DND-41 (cell line): ENCODE measurements at regions not wholly inside any gene's neighbourhood (a gene's known extent, or its start where the extent isn't known, plus 50 kb on each side); places are given as distances from the start of the nearest gene placed in this dataset.
"Not testable (repeated sequence)": the region's sequence is repeated elsewhere in the genome, so short reads cannot be mapped to it uniquely, and the experiment has no call there.

Experiments used
- EZH2 ChIP-seq: IDR thresholded peaks from 3 replicates; pipeline ENCODE4 v1.6.1; 2012; ENCODE audit warnings: borderline replicate concordance, low read depth, mild to moderate bottlenecking, moderate library complexity, low read length, inconsistent platforms; ENCODE audit not compliant: severe bottlenecking
- TF ChIP-seq, protein P1 (sequence below): IDR thresholded peaks from 2 replicates; pipeline ENCODE4 v1.5.1; 2012; ENCODE audit warnings: borderline replicate concordance, low read length, moderate library complexity, mild to moderate bottlenecking; ENCODE audit not compliant: poor library complexity, severe bottlenecking; ENCODE audit errors: extremely low read depth

GRCh38 chr4:82077471-82077995, 296.3 kb downstream of the HNRNPD start:
- not testable (repeated sequence) for TF ChIP-seq EZH2
- TF ChIP-seq, protein P1, sequence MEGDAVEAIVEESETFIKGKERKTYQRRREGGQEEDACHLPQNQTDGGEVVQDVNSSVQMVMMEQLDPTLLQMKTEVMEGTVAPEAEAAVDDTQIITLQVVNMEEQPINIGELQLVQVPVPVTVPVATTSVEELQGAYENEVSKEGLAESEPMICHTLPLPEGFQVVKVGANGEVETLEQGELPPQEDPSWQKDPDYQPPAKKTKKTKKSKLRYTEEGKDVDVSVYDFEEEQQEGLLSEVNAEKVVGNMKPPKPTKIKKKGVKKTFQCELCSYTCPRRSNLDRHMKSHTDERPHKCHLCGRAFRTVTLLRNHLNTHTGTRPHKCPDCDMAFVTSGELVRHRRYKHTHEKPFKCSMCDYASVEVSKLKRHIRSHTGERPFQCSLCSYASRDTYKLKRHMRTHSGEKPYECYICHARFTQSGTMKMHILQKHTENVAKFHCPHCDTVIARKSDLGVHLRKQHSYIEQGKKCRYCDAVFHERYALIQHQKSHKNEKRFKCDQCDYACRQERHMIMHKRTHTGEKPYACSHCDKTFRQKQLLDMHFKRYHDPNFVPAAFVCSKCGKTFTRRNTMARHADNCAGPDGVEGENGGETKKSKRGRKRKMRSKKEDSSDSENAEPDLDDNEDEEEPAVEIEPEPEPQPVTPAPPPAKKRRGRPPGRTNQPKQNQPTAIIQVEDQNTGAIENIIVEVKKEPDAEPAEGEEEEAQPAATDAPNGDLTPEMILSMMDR = not testable (repeated sequence)
